CD4-positive, alpha-beta T cell treated with Interleukin-6 for 4 hours (primary cell): ENCODE measurements at regions not wholly inside any gene's neighbourhood (a gene's known extent, or its start where the extent isn't known, plus 50 kb on each side); places are given as distances from the start of the nearest gene placed in this dataset.
A peak's percentile ranks its signal among the peaks of the same experiment; 100 is the strongest.
"Not testable (repeated sequence)": the region's sequence is repeated elsewhere in the genome, so short reads cannot be mapped to it uniquely, and the experiment has no call there.

ENCODE experiments used
- DNase-seq: peaks from one replicate; pipeline ENCODE4 v3.0.0-alpha.2; 2020; ENCODE audit warnings: mixed read lengths

GRCh38 chr1:209154912-209155311 is 428.6 kb upstream of the CAMK1G start:
- DNase-seq: no peak

- no peak for DNase-seq
Observed at GRCh38 chr1:209155546-209155945, 428.0 kb upstream of the CAMK1G start.

GRCh38 chr1:209156991-209157390 is 426.5 kb upstream of the CAMK1G start:
- DNase-seq: no peak

- no peak for DNase-seq
Observed at GRCh38 chr1:209157546-209158249, 425.8 kb upstream of the CAMK1G start.

DNA sequence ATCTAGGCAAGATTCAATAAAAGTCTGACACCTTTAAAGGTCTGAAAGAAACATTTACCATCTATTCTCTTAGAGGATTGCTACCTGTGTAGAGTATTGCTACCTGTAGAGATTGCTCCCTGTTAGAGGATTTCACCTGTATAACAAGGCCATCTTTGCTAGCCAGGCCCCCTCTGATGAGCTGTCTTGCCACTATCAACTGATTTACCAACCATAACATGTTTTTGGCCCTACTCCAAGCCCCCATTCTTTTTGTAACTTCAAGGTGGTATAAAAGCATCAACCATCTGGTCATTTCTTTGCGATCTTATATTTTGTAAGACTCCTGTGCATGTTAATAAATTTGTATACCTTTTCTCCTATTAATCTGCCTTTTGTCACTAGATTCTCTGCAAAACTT is 424.7 kb upstream of the CAMK1G start:
- no peak for DNase-seq

GRCh38 chr1:209160230-209160629 is 423.3 kb upstream of the CAMK1G start:
- no peak for DNase-seq

GRCh38 chr1:209162651-209163050 is 420.9 kb upstream of the CAMK1G start:
- DNase-seq: no peak

DNA sequence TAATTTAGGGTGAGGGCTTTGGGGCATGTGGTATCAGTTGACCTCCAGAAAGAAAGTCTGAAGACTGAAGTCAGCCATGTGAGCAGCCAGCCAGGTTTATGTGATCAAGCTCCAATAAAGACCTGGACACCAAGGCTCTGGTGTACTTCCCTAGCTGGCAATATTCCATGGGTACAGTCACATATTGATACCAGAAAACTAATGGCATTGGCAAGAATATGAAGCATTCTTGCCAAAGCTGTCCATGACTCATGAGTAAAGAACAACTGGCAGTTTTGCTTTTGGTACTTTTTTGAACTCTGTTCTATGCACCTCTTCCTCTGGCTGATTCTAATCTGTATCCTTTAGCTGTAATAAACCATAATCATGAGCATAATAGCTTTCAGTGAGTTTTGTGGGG is 415.3 kb upstream of the CAMK1G start:
- no peak for DNase-seq

- DNase-seq: no peak
Observed at GRCh38 chr1:209171151-209171550, 412.4 kb upstream of the CAMK1G start.

DNA sequence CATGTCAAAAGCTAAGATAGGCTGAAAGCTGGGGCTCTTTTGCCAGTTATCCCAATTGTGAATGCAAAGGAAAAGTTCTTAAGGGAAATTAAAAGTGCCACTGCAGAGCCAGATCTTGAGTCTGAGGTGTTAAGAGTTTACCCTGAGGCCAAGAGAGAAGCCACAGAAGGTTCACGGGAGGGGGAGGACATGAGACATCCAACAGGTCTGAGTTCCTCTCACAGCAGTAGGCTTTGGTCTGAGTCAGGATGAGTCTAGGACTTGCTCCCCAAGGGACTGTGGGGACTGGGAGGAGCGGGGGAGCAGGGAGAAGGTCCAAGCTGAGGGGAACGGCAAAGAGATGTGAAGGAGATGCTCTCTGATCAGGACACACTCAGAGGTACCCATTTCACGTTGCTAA is 411.2 kb upstream of the CAMK1G start:
- no peak for DNase-seq

- not testable (repeated sequence) for DNase-seq
Observed at GRCh38 chr1:209172792-209173542, 410.5 kb upstream of the CAMK1G start.

DNA sequence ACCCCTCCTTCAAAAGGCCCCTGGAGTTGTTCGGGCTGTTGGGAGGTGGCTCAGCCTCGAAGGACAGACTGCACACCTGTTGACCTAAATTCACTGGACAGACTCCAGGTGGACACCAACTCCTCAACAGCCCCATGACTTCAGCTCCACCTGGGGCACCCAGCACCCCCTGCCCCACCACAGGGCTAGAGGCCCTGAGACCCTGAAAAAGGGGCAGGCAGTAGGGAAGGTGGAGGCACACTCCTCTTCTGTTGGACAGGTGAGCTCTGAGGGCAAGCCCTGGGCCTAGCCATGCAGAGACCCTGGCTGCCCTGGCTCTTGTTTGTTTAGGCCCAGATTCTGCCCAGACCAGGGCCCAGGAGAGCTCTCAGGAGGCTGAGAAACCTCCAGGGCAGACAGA is 409.7 kb upstream of the CAMK1G start:
- DNase-seq: not testable (repeated sequence)

DNA sequence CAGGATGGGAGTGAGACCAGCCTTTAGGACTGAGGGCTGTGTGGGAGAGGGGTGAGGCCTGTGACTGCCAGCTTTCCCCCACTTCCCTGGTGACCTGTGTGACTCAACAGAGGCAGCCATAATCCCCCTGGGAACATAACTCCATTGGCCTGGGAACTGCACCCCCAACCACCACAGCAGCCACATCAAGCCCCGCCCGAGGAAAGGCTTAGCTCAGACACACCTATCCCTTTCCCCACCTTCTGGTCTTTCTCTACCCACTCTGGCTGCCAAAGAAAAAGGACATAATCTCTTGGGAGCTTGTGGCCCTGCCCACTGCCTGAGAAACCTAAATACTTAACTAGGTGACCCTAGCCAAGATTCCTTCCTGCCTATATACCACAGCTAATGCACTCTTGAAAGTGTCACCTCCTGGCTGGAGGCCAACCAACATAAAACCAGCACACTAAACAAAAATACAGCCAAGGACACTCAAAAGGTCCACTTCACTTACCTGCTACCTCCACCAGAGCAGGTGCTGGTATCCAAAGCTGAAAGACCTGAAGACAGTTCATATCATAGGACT is 406.6 kb upstream of the CAMK1G start:
- DNase-seq: no peak

- no peak for DNase-seq
Observed at GRCh38 chr1:209183195-209183594, 400.3 kb upstream of the CAMK1G start.

GRCh38 chr1:209187589-209187988 is 395.9 kb upstream of the CAMK1G start:
- DNase-seq: no peak

GRCh38 chr1:209190591-209191261 is 392.8 kb upstream of the CAMK1G start:
- no peak for DNase-seq

GRCh38 chr1:209191262-209191634 is 392.3 kb upstream of the CAMK1G start:
- DNase-seq: no peak

DNA sequence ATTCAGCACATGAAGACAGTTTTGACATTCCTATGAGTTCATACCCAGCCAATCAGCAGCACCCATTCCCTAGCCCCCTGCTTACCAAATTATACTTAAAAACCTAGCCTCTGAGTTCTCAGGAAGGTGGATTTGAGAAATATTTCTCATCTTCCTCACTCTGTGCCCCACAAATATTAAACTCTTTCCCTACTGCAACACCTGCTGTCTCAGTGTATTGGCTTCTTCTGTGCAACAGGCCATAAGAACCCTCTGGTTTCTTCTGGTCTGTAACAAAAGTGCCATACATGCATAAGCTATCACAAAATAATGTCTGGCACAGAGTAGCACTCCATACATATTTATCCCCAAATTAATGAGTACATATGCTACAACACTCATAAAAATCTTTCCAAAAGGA is 387.4 kb upstream of the CAMK1G start:
- DNase-seq: no peak

GRCh38 chr1:209198961-209199750 is 384.4 kb upstream of the CAMK1G start:
- DNase-seq: no peak

DNA sequence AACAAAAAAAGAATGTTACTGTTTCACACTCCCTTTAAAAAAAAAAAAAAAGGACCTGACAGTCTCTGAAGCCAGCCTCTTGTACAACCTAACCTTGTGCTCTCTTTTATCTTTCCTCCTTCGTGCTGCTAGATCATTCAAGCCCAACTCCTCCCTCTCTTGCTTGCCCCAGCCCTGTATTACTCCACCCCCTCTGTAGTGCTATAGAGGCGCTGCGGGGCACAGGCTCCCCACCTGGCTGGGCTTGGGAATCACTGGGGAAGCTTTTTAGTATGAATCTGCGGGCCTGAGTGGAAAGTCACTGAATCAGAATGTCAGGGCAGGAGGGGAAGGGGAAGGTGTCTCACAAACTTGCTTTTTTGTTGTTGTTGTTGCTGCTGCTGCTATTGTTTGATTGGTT is 383.7 kb upstream of the CAMK1G start:
- DNase-seq: no peak

DNA sequence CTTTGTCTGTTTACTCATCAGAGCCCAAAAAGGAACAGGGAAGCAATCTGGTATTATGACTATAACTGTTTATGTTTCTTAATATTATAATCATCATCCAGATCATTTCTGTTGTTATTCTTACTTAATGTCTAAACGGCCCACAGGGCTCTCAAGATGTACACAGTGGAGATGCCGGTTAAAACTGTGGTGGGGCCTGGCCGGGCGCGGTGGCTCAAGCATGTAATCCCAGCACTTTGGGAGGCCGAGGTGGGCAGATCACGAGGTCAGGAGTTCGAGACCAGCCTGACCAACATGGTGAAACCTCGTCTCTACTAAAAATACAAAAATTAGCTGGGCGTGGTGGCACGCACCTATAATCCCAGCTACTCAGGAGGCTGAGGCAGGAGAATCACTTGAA is 381.2 kb upstream of the CAMK1G start:
- not testable (repeated sequence) for DNase-seq

- DNase-seq: peak; percentile 11
Observed at GRCh38 chr1:209202830-209203532, 380.5 kb upstream of the CAMK1G start.
